ENCODE measurements at regions not wholly inside any gene's neighbourhood (a gene's known extent, or its start where the extent isn't known, plus 50 kb on each side); places are given as distances from the start of the nearest gene placed in this dataset.
"Not testable (repeated sequence)": the region's sequence is repeated elsewhere in the genome, so short reads cannot be mapped to it uniquely, and the experiment has no call there.

- no peaks in the 10 kb centered on the region for H3K9me3 ChIP-seq (ENCODE audit: insufficient read depth, low read length)
- H3K27ac ChIP-seq (ENCODE audit: low read depth, low read length), result no peak overlapping the region
- H3K4me3 ChIP-seq (ENCODE audit: insufficient read depth, low read length, poor library complexity, severe bottlenecking), result no peak overlapping the region
Measured at GRCh38 chr20:30811885-30812671, 445.4 kb upstream of the DEFB115 start.

GRCh38 chr20:30812739-30813411, 444.6 kb upstream of the DEFB115 start:
- H3K27me3 ChIP-seq (ENCODE audit: low read length), result no peaks in the 10 kb centered on the region
- no peak overlapping the region for H3K27ac ChIP-seq (ENCODE audit: low read depth, low read length)
- no peaks in the 10 kb centered on the region for H3K9me2 ChIP-seq (replicated peaks; ENCODE audit: insufficient read depth, low read length)
- no peaks in the 10 kb centered on the region for H4K20me1 ChIP-seq (ENCODE audit: low read depth, low read length)
- H3K9ac ChIP-seq (ENCODE audit: low read length), result no peak overlapping the region
- no peak for TF ChIP-seq CTCF (IDR thresholded peaks at IDR 0.05; ENCODE audit: insufficient read depth, low read length, poor library complexity, severe bottlenecking)
- no peak for TF ChIP-seq EZH2phosphoT487 (conservative IDR thresholded peaks at IDR 0.05; ENCODE audit: low read length)
- no peaks in the 10 kb centered on the region for H3F3A ChIP-seq (ENCODE audit: insufficient read depth)
- H3K9me3 ChIP-seq (ENCODE audit: insufficient read depth, low read length), result no peaks in the 10 kb centered on the region
- H3K36me3 ChIP-seq (ENCODE audit: low read length), result no peaks in the 10 kb centered on the region
- H3K4me2 ChIP-seq (ENCODE audit: low read depth, low read length, poor library complexity, severe bottlenecking), result no peak overlapping the region
- H2AFZ ChIP-seq (ENCODE audit: low read depth, low read length, severe bottlenecking), result no peak overlapping the region
- H3K79me2 ChIP-seq (ENCODE audit: insufficient read depth, low read length), result no peaks in the 10 kb centered on the region
- H3K4me3 ChIP-seq (ENCODE audit: insufficient read depth, low read length, poor library complexity, severe bottlenecking), result no peak overlapping the region

More at GRCh38 chr20:30811885-30812671, 445.4 kb upstream of the DEFB115 start:
- H4K20me1 ChIP-seq (ENCODE audit: low read depth, low read length), result no peaks in the 10 kb centered on the region
- no peaks in the 10 kb centered on the region for H3K36me3 ChIP-seq (ENCODE audit: low read length)
- peak overlapping the region; percentile 30 for H3K9ac ChIP-seq (ENCODE audit: low read length)
- no peaks in the 10 kb centered on the region for H3K79me2 ChIP-seq (ENCODE audit: insufficient read depth, low read length)
- no peaks in the 10 kb centered on the region for H3K9me2 ChIP-seq (replicated peaks; ENCODE audit: insufficient read depth, low read length)
- no peaks in the 10 kb centered on the region for H3K27me3 ChIP-seq (ENCODE audit: low read length)
- no peak overlapping the region for H2AFZ ChIP-seq (ENCODE audit: low read depth, low read length, severe bottlenecking)
- no peaks in the 10 kb centered on the region for H3F3A ChIP-seq (ENCODE audit: insufficient read depth)
- no peak overlapping the region for H3K4me2 ChIP-seq (ENCODE audit: low read depth, low read length, poor library complexity, severe bottlenecking)
- TF ChIP-seq EZH2phosphoT487 (conservative IDR thresholded peaks at IDR 0.05; ENCODE audit: low read length) (no peak), CTCF (IDR thresholded peaks at IDR 0.05; ENCODE audit: insufficient read depth, low read length, poor library complexity, severe bottlenecking) (no peak)

- H4K20me1 ChIP-seq (ENCODE audit: low read depth, low read length); H3K9ac ChIP-seq (ENCODE audit: low read length); H2AFZ ChIP-seq (ENCODE audit: low read depth, low read length, severe bottlenecking); H3K4me2 ChIP-seq (ENCODE audit: low read depth, low read length, poor library complexity, severe bottlenecking); H3K27me3 ChIP-seq (ENCODE audit: low read length); H3K27ac ChIP-seq (ENCODE audit: low read depth, low read length); H3K79me2 ChIP-seq (ENCODE audit: insufficient read depth, low read length); H3K9me3 ChIP-seq (ENCODE audit: insufficient read depth, low read length); H3K36me3 ChIP-seq (ENCODE audit: low read length); H3K4me3 ChIP-seq (ENCODE audit: insufficient read depth, low read length, poor library complexity, severe bottlenecking); H3K9me2 ChIP-seq (replicated peaks; ENCODE audit: insufficient read depth, low read length); H3F3A ChIP-seq (ENCODE audit: insufficient read depth): not testable (repeated sequence)
Measured at GRCh38 chr20:30813412-30814311, 443.8 kb upstream of the DEFB115 start.

- H3K9ac ChIP-seq (ENCODE audit: low read length); H4K20me1 ChIP-seq (ENCODE audit: low read depth, low read length); H3K9me2 ChIP-seq (replicated peaks; ENCODE audit: insufficient read depth, low read length); H3K27ac ChIP-seq (ENCODE audit: low read depth, low read length); H3K9me3 ChIP-seq (ENCODE audit: insufficient read depth, low read length); H3K79me2 ChIP-seq (ENCODE audit: insufficient read depth, low read length); H3F3A ChIP-seq (ENCODE audit: insufficient read depth); H2AFZ ChIP-seq (ENCODE audit: low read depth, low read length, severe bottlenecking); H3K4me2 ChIP-seq (ENCODE audit: low read depth, low read length, poor library complexity, severe bottlenecking); H3K27me3 ChIP-seq (ENCODE audit: low read length); H3K36me3 ChIP-seq (ENCODE audit: low read length); H3K4me3 ChIP-seq (ENCODE audit: insufficient read depth, low read length, poor library complexity, severe bottlenecking): not testable (repeated sequence)
Measured at GRCh38 chr20:30814312-30814639, 443.2 kb upstream of the DEFB115 start.

GRCh38 chr20:30815027-30815576, 442.4 kb upstream of the DEFB115 start:
- H3K9me3 ChIP-seq (ENCODE audit: insufficient read depth, low read length); H3K4me3 ChIP-seq (ENCODE audit: insufficient read depth, low read length, poor library complexity, severe bottlenecking); H4K20me1 ChIP-seq (ENCODE audit: low read depth, low read length); H3K27ac ChIP-seq (ENCODE audit: low read depth, low read length); H2AFZ ChIP-seq (ENCODE audit: low read depth, low read length, severe bottlenecking); H3K79me2 ChIP-seq (ENCODE audit: insufficient read depth, low read length); H3K27me3 ChIP-seq (ENCODE audit: low read length); H3F3A ChIP-seq (ENCODE audit: insufficient read depth); H3K9me2 ChIP-seq (replicated peaks; ENCODE audit: insufficient read depth, low read length); H3K36me3 ChIP-seq (ENCODE audit: low read length); H3K9ac ChIP-seq (ENCODE audit: low read length); H3K4me2 ChIP-seq (ENCODE audit: low read depth, low read length, poor library complexity, severe bottlenecking): not testable (repeated sequence)

Measured in SU-DHL-6 (cell line).